H9 (cell line): ENCODE measurements at regions not wholly inside any gene's neighbourhood (a gene's known extent, or its start where the extent isn't known, plus 50 kb on each side); places are given as distances from the start of the nearest gene placed in this dataset.

Experiments
- DNase-seq: peaks from one replicate; pipeline ENCODE4 v3.0.0-alpha.2; 2017
- H2AFZ ChIP-seq: one replicate; pipeline ENCODE4 v1.6.1; 2013; ENCODE audit warnings: mild to moderate bottlenecking, low read length, control low read depth, moderate library complexity
- H2AK5ac ChIP-seq: 2 replicates; pipeline ENCODE4 v1.6.1; 2013; ENCODE audit warnings: low read length, control low read depth, mixed read lengths; ENCODE audit not compliant: insufficient read length
- H2BK120ac ChIP-seq: one replicate; pipeline ENCODE4 v1.6.1; 2013; ENCODE audit warnings: low read depth, mild to moderate bottlenecking, low read length, control low read depth, inconsistent platforms; ENCODE audit not compliant: poor library complexity, severe bottlenecking
- H2BK12ac ChIP-seq: 2 replicates; pipeline ENCODE4 v1.6.1; 2013; ENCODE audit warnings: low read length, control low read depth, mixed read lengths, low read depth; ENCODE audit not compliant: insufficient read length
- H2BK15ac ChIP-seq: 2 replicates; pipeline ENCODE4 v1.6.1; 2013; ENCODE audit warnings: low read depth, low read length, control low read depth
- H2BK20ac ChIP-seq: one replicate; pipeline ENCODE4 v1.6.1; 2013; ENCODE audit warnings: low read depth, mild to moderate bottlenecking, low read length, control low read depth, inconsistent platforms; ENCODE audit not compliant: poor library complexity, severe bottlenecking
- H2BK5ac ChIP-seq: 2 replicates; pipeline ENCODE4 v1.6.1; 2013; ENCODE audit warnings: low read length, control low read depth, mixed read lengths; ENCODE audit not compliant: insufficient read length
- H3K14ac ChIP-seq: 2 replicates; pipeline ENCODE4 v1.6.1; 2013; ENCODE audit warnings: low read length, control low read depth; ENCODE audit not compliant: insufficient read depth
- H3K18ac ChIP-seq: 2 replicates; pipeline ENCODE4 v1.6.1; 2013; ENCODE audit warnings: low read depth, mild to moderate bottlenecking, mixed read lengths, low read length, control low read depth; ENCODE audit not compliant: insufficient read length
- H3K23ac ChIP-seq: 2 replicates; pipeline ENCODE4 v1.6.1; 2013; ENCODE audit warnings: low read length, control low read depth, mixed read lengths, low read depth; ENCODE audit not compliant: insufficient read length
- H3K23me2 ChIP-seq: 2 replicates; pipeline ENCODE4 v1.6.1; 2013; ENCODE audit warnings: low read depth, mild to moderate bottlenecking, mixed read lengths, low read length, control low read depth; ENCODE audit not compliant: insufficient read length, poor library complexity, severe bottlenecking
- H3K27ac ChIP-seq: 2 replicates; pipeline ENCODE4 v1.5.1; 2013; ENCODE audit warnings: low read length, control low read depth, mixed read lengths, low read depth; ENCODE audit not compliant: insufficient read length
- H3K27me3 ChIP-seq: 2 replicates; pipeline ENCODE4 v1.6.1; 2013; ENCODE audit warnings: low read length, control low read depth, inconsistent platforms; ENCODE audit not compliant: insufficient read depth
- H3K4ac ChIP-seq: 2 replicates; pipeline ENCODE4 v1.6.1; 2013; ENCODE audit warnings: low read depth, mild to moderate bottlenecking, control low read depth, inconsistent platforms, low read length, moderate library complexity
- H3K4me1 ChIP-seq: 2 replicates; pipeline ENCODE4 v1.6.1; 2013; ENCODE audit warnings: low read length, control low read depth, inconsistent platforms; ENCODE audit not compliant: insufficient read depth
- H3K4me2 ChIP-seq: 2 replicates; pipeline ENCODE4 v1.6.1; 2013; ENCODE audit warnings: low read length, control low read depth, mixed read lengths; ENCODE audit not compliant: insufficient read length, insufficient read depth
- H3K56ac ChIP-seq: 2 replicates; pipeline ENCODE4 v1.6.1; 2013; ENCODE audit warnings: low read depth, mild to moderate bottlenecking, mixed read lengths, low read length, control low read depth; ENCODE audit not compliant: insufficient read length
- H3K79me1 ChIP-seq: 2 replicates; pipeline ENCODE4 v1.6.1; 2013; ENCODE audit warnings: low read depth, mild to moderate bottlenecking, moderate library complexity, low read length, control low read depth, inconsistent platforms; ENCODE audit not compliant: insufficient read depth, poor library complexity, severe bottlenecking
- H3K79me2 ChIP-seq: 2 replicates; pipeline ENCODE4 v1.6.1; 2013; ENCODE audit warnings: low read length, control low read depth, inconsistent platforms; ENCODE audit not compliant: insufficient read depth
- H3K9ac ChIP-seq: 2 replicates; pipeline ENCODE4 v1.6.1; 2013; ENCODE audit warnings: low read length, control low read depth, mixed read lengths; ENCODE audit not compliant: insufficient read length; ENCODE audit errors: extremely low read depth
- H3K9me3 ChIP-seq: one replicate; pipeline ENCODE4 v1.6.1; 2013; ENCODE audit warnings: low read depth, low read length, inconsistent platforms; ENCODE audit not compliant: control insufficient read depth
- H3T11ph ChIP-seq: one replicate; pipeline ENCODE4 v1.6.1; 2013; ENCODE audit warnings: mild to moderate bottlenecking, low read length, control low read depth, inconsistent platforms
- H4K20me1 ChIP-seq: one replicate; pipeline ENCODE4 v1.6.1; 2013; ENCODE audit not compliant: control insufficient read depth, insufficient read length, insufficient read depth
- H4K5ac ChIP-seq: 2 replicates; pipeline ENCODE4 v1.6.1; 2013; ENCODE audit warnings: low read depth, mild to moderate bottlenecking, mixed read lengths, low read length, control low read depth; ENCODE audit not compliant: insufficient read length
- H4K8ac ChIP-seq: replicated peaks from 2 replicates; pipeline ENCODE4 v1.6.1; 2013; ENCODE audit warnings: low read length, control low read depth, mixed read lengths, low read depth; ENCODE audit not compliant: insufficient read length
- H4K91ac ChIP-seq: 2 replicates; pipeline ENCODE4 v1.6.1; 2013; ENCODE audit warnings: low read depth, mild to moderate bottlenecking, moderate library complexity, mixed read lengths, low read length, control low read depth; ENCODE audit not compliant: insufficient read length
- H3K27ac Mint-ChIP-seq, 3 experiments: 2 replicates in 2 of 3; 3 replicates in 1 of 3; pipeline ENCODE4 v1.8.0; 2020 to 2021; ENCODE audit warnings: mixed read lengths in 3 of 3, mild to moderate bottlenecking in 1 of 3, moderate library complexity in 1 of 3
- H3K27me3 Mint-ChIP-seq: 2 replicates; pipeline ENCODE4 v1.8.0; 2021; ENCODE audit warnings: low read depth, mild to moderate bottlenecking, moderate library complexity, mixed read lengths
- H3K36me3 Mint-ChIP-seq, 3 experiments: 2 replicates in 2 of 3; 3 replicates in 1 of 3; pipeline ENCODE4 v1.8.0; 2020 to 2021; ENCODE audit warnings: low read depth in 3 of 3, mixed read lengths in 3 of 3; ENCODE audit not compliant: insufficient read depth in 1 of 3
- H3K4me1 Mint-ChIP-seq, 2 experiments: 2 replicates each; pipeline ENCODE4 v1.8.0; 2020; ENCODE audit warnings: mixed read lengths in 2 of 2
- H3K4me3 Mint-ChIP-seq, 2 experiments: 2 replicates in 1 of 2; 3 replicates in 1 of 2; pipeline ENCODE4 v1.8.0; 2020 to 2021; ENCODE audit warnings: mild to moderate bottlenecking in 2 of 2, mixed read lengths in 2 of 2, moderate library complexity in 1 of 2
- H3K9me3 Mint-ChIP-seq, 2 experiments: 2 replicates in 1 of 2; 3 replicates in 1 of 2; pipeline ENCODE4 v1.8.0; 2020; ENCODE audit warnings: mild to moderate bottlenecking in 2 of 2, mixed read lengths in 2 of 2, moderate library complexity in 1 of 2
- WGBS: extraction: QIAGEN DNeasy Blood & Tissue Kit; methylation state at CpG from one replicate; pipeline ENCODE4 v1.1.7; 2013; ENCODE audit warnings: missing lambda C conversion rate, low lambda C conversion rate, mixed read lengths; ENCODE audit not compliant: insufficient read length; ENCODE audit errors: extremely low coverage; 5-methylcytosine and 5-hydroxymethylcytosine counted together
- TF ChIP-seq, protein P1 (sequence below): fragments of 200-600 bp; sonication (generic); conservative IDR thresholded peaks from 3 replicates; pipeline ENCODE4 v1.8.0; 2021; ENCODE audit warnings: antibody characterized with exemption, mild to moderate bottlenecking

DNA sequence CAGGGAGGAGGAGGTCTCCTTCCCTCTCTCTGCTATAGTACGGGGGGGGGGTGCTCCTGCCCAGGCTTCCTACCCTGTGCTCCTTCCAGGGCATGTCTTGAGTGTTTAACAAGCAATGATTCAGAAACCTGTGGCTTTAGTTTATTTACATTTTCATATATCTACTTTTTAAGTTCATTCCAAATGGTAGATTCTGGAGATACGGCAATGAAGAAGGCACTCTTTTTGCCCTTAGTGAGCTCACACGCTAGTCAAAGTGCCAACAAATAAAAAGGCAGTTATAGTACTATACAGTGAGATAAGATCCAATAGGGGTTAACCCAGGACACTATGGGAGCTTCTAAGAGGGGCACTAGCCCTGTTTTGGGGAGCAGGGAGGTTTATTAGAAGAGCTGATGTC is 169.3 kb upstream of the CACNA1E start:
- Histone ChIP-seq H3T11ph (no peak overlapping the region), H4K91ac (no peak overlapping the region), H3K9ac (no peak overlapping the region), H3K18ac (no peak overlapping the region), H4K20me1 (no peaks in the 10 kb centered on the region), H3K79me2 (no peaks in the 10 kb centered on the region), H2BK20ac (no peak overlapping the region), H3K56ac (no peak overlapping the region), H3K4me1 (no peaks in the 10 kb centered on the region; the same call in 1 of the 2 replicates), H3K27me3 (peaks cover 30% of the 10 kb centered on the region), H3K27ac (no peak overlapping the region), H3K23me2 (peaks cover 11% of the 10 kb centered on the region), H2BK120ac (no peak overlapping the region), H3K9me3 (no peaks in the 10 kb centered on the region), H2BK12ac (no peak overlapping the region), H3K79me1 (no peaks in the 10 kb centered on the region), H2AK5ac (no peak overlapping the region), H4K5ac (no peak overlapping the region), H3K4ac (no peak overlapping the region), H3K14ac (no peak overlapping the region), H3K4me2 (no peak overlapping the region), H3K23ac (no peak overlapping the region), H2BK5ac (no peak overlapping the region), H2BK15ac (no peak overlapping the region), H4K8ac (no peak overlapping the region), H2AFZ (no peak overlapping the region)
- no peak for DNase-seq
- H3K4me3 Mint-ChIP-seq: no peak overlapping the region
- H3K4me1 Mint-ChIP-seq: peaks cover 24 to 35% of the 10 kb centered on the region in 2 experiments
- no CpG with 5 or more reads among the region's 3 CpGs for WGBS
- TF ChIP-seq, protein P1, sequence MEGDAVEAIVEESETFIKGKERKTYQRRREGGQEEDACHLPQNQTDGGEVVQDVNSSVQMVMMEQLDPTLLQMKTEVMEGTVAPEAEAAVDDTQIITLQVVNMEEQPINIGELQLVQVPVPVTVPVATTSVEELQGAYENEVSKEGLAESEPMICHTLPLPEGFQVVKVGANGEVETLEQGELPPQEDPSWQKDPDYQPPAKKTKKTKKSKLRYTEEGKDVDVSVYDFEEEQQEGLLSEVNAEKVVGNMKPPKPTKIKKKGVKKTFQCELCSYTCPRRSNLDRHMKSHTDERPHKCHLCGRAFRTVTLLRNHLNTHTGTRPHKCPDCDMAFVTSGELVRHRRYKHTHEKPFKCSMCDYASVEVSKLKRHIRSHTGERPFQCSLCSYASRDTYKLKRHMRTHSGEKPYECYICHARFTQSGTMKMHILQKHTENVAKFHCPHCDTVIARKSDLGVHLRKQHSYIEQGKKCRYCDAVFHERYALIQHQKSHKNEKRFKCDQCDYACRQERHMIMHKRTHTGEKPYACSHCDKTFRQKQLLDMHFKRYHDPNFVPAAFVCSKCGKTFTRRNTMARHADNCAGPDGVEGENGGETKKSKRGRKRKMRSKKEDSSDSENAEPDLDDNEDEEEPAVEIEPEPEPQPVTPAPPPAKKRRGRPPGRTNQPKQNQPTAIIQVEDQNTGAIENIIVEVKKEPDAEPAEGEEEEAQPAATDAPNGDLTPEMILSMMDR: no peak
- peaks cover 71% of the 10 kb centered on the region for H3K27me3 Mint-ChIP-seq
- no peaks in the 10 kb centered on the region; a peak in 2 of 7 replicates for H3K36me3 Mint-ChIP-seq
- no peak overlapping the region for H3K27ac Mint-ChIP-seq
- no peaks in the 10 kb centered on the region; a peak in 1 of 5 replicates for H3K9me3 Mint-ChIP-seq
